ENCODE measurements at regions not wholly inside any gene's neighbourhood (a gene's known extent, or its start where the extent isn't known, plus 50 kb on each side); places are given as distances from the start of the nearest gene placed in this dataset.

DNA sequence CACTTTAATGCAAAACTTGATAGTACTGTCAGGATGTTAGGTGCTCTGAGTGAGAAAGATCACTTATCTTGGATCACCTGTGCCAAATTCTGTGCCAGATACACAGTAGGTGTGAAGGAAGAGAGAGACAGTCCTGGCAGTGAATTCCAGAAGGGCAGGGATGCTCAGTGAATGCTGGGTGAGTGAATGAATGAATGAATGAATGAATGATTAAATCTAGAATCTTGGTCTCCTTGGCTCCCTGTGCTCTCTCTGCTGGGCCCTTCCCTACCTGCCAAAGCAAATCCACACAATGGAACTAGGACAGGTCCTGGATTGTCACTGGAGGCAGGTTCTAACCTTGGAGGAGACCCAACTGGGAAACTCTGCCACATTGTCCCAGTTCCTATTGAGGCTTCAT, 117.5 kb upstream of the CXCL14 start:
- Histone ChIP-seq H3K27me3 (replicated peaks; ENCODE audit: control insufficient read depth, insufficient read depth, low read length) (peaks cover 2% of the 10 kb centered on the region), H3K36me3 (ENCODE audit: control insufficient read depth, insufficient read depth, low read length) (no peaks in the 10 kb centered on the region), H3K4me3 (replicated peaks; ENCODE audit: low read depth, low read length) (no peak overlapping the region)
- TF ChIP-seq, protein P1, sequence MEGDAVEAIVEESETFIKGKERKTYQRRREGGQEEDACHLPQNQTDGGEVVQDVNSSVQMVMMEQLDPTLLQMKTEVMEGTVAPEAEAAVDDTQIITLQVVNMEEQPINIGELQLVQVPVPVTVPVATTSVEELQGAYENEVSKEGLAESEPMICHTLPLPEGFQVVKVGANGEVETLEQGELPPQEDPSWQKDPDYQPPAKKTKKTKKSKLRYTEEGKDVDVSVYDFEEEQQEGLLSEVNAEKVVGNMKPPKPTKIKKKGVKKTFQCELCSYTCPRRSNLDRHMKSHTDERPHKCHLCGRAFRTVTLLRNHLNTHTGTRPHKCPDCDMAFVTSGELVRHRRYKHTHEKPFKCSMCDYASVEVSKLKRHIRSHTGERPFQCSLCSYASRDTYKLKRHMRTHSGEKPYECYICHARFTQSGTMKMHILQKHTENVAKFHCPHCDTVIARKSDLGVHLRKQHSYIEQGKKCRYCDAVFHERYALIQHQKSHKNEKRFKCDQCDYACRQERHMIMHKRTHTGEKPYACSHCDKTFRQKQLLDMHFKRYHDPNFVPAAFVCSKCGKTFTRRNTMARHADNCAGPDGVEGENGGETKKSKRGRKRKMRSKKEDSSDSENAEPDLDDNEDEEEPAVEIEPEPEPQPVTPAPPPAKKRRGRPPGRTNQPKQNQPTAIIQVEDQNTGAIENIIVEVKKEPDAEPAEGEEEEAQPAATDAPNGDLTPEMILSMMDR (IDR thresholded peaks at IDR 0.05; ENCODE audit: insufficient read depth, low read length, poor library complexity, severe bottlenecking): no peak
- DNase-seq (ENCODE audit: extremely low read depth, insufficient read length): no peak

DNA sequence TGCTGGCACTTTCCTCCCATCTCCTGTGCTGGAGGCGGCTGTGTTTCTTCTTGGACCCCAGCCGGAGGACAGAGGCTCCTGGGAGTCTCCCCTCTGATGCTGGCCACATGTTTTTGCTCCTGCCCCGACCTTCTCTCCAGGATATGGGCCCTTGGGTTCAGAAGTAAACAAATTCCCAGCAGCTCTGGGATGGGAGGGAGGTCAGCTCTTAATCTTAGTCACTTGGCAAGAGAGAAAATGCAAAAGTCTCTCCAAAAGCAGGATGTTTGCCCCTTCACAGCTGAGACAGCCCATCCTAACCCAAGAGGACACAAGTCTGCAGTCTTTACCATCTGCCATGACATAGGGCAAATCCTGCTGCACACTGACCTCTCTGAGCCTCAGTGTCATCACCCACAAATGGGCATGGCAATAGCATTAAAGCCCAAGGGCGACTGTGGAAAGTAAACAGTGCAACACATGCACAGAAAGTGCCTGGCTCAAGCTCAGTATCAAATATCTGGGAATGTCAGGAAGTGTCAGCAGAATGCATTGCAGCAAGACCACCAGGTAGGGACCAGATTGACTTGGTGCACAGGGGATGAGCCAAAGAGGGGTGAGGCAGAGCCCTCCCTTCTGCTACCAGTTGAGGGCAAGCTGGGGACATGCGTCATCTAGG, 117.0 kb upstream of the CXCL14 start:
- Histone ChIP-seq H3K27me3 (replicated peaks; ENCODE audit: control insufficient read depth, insufficient read depth, low read length) (peaks cover 2% of the 10 kb centered on the region), H3K4me3 (replicated peaks; ENCODE audit: low read depth, low read length) (no peak overlapping the region), H3K36me3 (ENCODE audit: control insufficient read depth, insufficient read depth, low read length) (no peaks in the 10 kb centered on the region)
- TF ChIP-seq, protein P1 (IDR thresholded peaks at IDR 0.05; ENCODE audit: insufficient read depth, low read length, poor library complexity, severe bottlenecking): no peak
- no peak for DNase-seq (ENCODE audit: extremely low read depth, insufficient read length)

DNA sequence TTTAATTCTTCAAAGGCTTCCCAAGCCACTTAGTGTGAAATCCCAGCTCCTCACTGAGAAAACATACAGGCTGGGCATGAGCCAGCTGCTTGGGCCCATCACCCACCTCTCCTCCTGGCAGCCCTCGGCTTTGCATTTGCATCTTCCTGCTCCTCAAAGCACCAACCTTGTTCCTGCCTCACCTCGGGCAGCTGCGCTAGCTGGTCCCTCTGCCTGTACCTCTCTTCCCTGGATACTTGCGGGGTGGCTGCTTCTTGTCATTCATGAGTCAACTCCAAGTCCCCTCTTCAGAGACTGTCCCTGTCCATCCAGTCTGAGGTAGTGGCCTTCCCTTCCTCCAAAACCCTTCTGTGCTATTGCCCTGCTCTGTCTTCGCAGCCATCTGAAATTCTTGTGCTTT, 116.1 kb upstream of the CXCL14 start:
- Histone ChIP-seq H3K4me3 (replicated peaks; ENCODE audit: low read depth, low read length) (no peak overlapping the region), H3K36me3 (ENCODE audit: control insufficient read depth, insufficient read depth, low read length) (no peaks in the 10 kb centered on the region), H3K27me3 (replicated peaks; ENCODE audit: control insufficient read depth, insufficient read depth, low read length) (peaks cover 2% of the 10 kb centered on the region)
- no peak for DNase-seq (ENCODE audit: extremely low read depth, insufficient read length)
- TF ChIP-seq, protein P1 (IDR thresholded peaks at IDR 0.05; ENCODE audit: insufficient read depth, low read length, poor library complexity, severe bottlenecking): no peak

DNA sequence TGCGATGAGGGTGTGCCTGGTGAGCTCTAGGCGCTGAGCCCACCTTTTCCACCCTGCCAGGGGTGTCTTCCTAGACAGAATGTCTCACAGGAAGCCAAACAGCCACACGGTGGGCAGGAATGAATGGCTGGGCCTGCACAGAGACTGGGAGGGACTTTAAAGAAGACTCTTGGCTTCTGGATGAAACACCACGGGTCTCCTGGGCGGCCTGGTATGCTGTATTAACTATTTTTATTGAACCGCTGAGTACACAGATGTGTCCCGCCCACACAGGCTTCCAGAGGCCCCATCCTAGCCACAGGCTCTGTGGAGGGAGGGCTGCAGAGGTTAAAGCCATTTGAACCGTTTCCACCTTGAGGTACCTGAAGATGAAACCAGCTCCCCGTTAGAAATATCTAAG, 115.2 kb upstream of the CXCL14 start:
- no peak for DNase-seq (ENCODE audit: extremely low read depth, insufficient read length)
- TF ChIP-seq, protein P1 (IDR thresholded peaks at IDR 0.05; ENCODE audit: insufficient read depth, low read length, poor library complexity, severe bottlenecking): no peak
- no peak overlapping the region for H3K4me3 ChIP-seq (replicated peaks; ENCODE audit: low read depth, low read length)
- H3K27me3 ChIP-seq (replicated peaks; ENCODE audit: control insufficient read depth, insufficient read depth, low read length): peaks cover 2% of the 10 kb centered on the region
- no peaks in the 10 kb centered on the region for H3K36me3 ChIP-seq (ENCODE audit: control insufficient read depth, insufficient read depth, low read length)

DNA sequence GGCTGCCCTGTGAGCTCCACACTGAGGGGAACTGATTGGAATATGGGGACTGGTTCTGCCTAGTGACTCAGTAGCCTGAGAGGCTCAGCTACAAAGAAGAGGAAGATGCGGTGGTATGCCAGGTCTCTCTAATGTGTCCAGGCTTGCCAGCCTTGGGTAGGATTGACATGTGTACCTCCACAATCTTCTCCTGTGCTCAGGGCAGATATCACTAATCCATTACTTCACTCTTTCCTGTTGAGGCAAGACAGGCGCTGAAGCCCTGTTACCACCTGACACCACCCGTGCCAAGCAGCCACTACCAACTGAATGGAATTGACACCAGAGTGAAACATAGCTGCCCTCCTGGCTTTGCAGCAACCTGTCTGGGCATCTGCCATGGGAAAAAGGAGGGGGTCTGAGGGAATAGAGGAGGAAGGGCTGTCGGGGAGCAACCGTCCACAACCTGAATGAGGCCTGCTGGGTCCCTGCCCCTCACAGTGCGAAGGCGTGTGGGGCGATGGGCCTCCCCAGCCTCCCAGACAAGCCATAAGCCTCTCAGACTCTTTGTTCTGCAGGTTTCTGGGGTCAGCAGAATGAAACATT, 114.7 kb upstream of the CXCL14 start:
- TF ChIP-seq, protein P1 (IDR thresholded peaks at IDR 0.05; ENCODE audit: insufficient read depth, low read length, poor library complexity, severe bottlenecking): no peak

More for the DNA sequence above, 114.7 kb upstream of the CXCL14 start:
- Histone ChIP-seq H3K27me3 (replicated peaks; ENCODE audit: control insufficient read depth, insufficient read depth, low read length) (peaks cover 2% of the 10 kb centered on the region), H3K36me3 (ENCODE audit: control insufficient read depth, insufficient read depth, low read length) (no peaks in the 10 kb centered on the region), H3K4me3 (replicated peaks; ENCODE audit: low read depth, low read length) (no peak overlapping the region)
- no peak for DNase-seq (ENCODE audit: extremely low read depth, insufficient read length)
